ENCODE measurements at regions not wholly inside any gene's neighbourhood (a gene's known extent, or its start where the extent isn't known, plus 50 kb on each side); places are given as distances from the start of the nearest gene placed in this dataset.

DNA sequence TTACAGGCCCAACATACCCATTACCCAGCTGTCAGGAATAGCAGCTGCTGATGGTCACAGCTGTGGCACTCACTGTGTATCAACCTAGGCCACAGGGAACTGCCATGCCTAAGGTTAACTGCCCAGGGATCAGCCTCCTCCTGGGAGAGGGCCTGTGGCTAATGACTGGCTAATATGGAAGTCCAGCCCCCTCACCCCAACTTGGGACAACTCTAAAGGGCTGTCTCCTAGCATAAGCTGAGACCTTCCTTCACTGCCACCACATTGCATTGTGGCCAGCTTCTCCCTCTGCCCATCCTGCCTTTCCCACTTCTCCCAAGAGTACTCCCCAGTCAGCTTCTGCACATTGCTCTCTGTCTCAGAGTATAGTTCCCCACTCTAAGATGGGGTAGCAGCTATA lies 316.5 kb downstream of the SMAD2 start:
- POLR2A ChIA-PET, result no interaction called here
- H3K27me3 ChIP-seq (ENCODE audit: control insufficient read depth in 2 of 2, insufficient read depth in 2 of 2, low read length in 2 of 2), result no peaks in the 10 kb centered on the region
- H3K4me3 ChIP-seq (replicated peaks in 1 of 3; ENCODE audit: insufficient read depth in 1 of 3, low read depth in 1 of 3, low read length in 3 of 3), result no peak overlapping the region
- no peak overlapping the region for H3K9ac ChIP-seq (replicated peaks; ENCODE audit: extremely low read depth, insufficient read depth, low read length)
- TF ChIP-seq, protein P1, sequence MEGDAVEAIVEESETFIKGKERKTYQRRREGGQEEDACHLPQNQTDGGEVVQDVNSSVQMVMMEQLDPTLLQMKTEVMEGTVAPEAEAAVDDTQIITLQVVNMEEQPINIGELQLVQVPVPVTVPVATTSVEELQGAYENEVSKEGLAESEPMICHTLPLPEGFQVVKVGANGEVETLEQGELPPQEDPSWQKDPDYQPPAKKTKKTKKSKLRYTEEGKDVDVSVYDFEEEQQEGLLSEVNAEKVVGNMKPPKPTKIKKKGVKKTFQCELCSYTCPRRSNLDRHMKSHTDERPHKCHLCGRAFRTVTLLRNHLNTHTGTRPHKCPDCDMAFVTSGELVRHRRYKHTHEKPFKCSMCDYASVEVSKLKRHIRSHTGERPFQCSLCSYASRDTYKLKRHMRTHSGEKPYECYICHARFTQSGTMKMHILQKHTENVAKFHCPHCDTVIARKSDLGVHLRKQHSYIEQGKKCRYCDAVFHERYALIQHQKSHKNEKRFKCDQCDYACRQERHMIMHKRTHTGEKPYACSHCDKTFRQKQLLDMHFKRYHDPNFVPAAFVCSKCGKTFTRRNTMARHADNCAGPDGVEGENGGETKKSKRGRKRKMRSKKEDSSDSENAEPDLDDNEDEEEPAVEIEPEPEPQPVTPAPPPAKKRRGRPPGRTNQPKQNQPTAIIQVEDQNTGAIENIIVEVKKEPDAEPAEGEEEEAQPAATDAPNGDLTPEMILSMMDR (IDR thresholded peaks at IDR 0.05; ENCODE audit: extremely low read depth in 1 of 2, insufficient read depth in 1 of 2, low read depth in 1 of 2, low read length in 2 of 2), result no peak
- no peak for TF ChIP-seq POLR2A (IDR thresholded peaks at IDR 0.05; ENCODE audit: low read depth, low read length)
- TF ChIP-seq GATA2 (IDR thresholded peaks at IDR 0.05; ENCODE audit: insufficient read depth, insufficient read length, low read depth, low read length), result no peak
- TF ChIP-seq FOS (IDR thresholded peaks at IDR 0.05; ENCODE audit: borderline replicate concordance, insufficient read depth, low read length), result no peak
- TF ChIP-seq, protein P2, sequence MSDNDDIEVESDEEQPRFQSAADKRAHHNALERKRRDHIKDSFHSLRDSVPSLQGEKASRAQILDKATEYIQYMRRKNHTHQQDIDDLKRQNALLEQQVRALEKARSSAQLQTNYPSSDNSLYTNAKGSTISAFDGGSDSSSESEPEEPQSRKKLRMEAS (IDR thresholded peaks at IDR 0.05; ENCODE audit: insufficient read depth, insufficient read length), result no peak
- TF ChIP-seq POLR2AphosphoS5 (IDR thresholded peaks at IDR 0.05; ENCODE audit: insufficient read depth, low read depth, low read length), result no peak
- no peak for TF ChIP-seq MYC (IDR thresholded peaks at IDR 0.05; ENCODE audit: low read depth, low read length)
- TF ChIP-seq EZH2 (IDR thresholded peaks at IDR 0.05; ENCODE audit: borderline replicate concordance, low read depth, low read length, severe bottlenecking), result no peak
- no peak for TF ChIP-seq JUN (IDR thresholded peaks at IDR 0.05; ENCODE audit: borderline replicate concordance, insufficient read depth, insufficient read length, low read depth)
- no peak overlapping the region for H2AFZ ChIP-seq (ENCODE audit: low read depth, low read length)
- H3K9me3 ChIP-seq (replicated peaks; ENCODE audit: control insufficient read depth, insufficient read depth, low read length), result no peaks in the 10 kb centered on the region
- no peaks in the 10 kb centered on the region for H4K20me1 ChIP-seq (replicated peaks; ENCODE audit: control insufficient read depth, extremely low read depth, insufficient read depth, low read length)
- H3K4me2 ChIP-seq (ENCODE audit: insufficient read depth, low read length), result no peak overlapping the region
- no peaks in the 10 kb centered on the region for H3K4me1 ChIP-seq (ENCODE audit: control insufficient read depth, extremely low read depth, insufficient read depth, low read length)
- no peak for DNase-seq (ENCODE audit: low read depth, low spot score)
- H3K36me3 ChIP-seq (ENCODE audit: control insufficient read depth in 2 of 2, extremely low read depth in 1 of 2, insufficient read depth in 2 of 2, low read length in 2 of 2), result no peaks in the 10 kb centered on the region
- FAIRE-seq, result no peak
- no TSS peak for BruUV-seq (replicated peaks)
- H3K79me2 ChIP-seq (ENCODE audit: control insufficient read depth, insufficient read depth, low read length), result no peaks in the 10 kb centered on the region
- no peaks in the 10 kb centered on the region for H3K9me1 ChIP-seq (replicated peaks; ENCODE audit: control insufficient read depth, extremely low read depth, insufficient read depth, low read length)
- CTCF ChIA-PET, result no interaction called here
- no peak overlapping the region for H3K27ac ChIP-seq (ENCODE audit: insufficient read depth, low read depth, low read length)
- dilution Hi-C loops (cut with MboI; ENCODE audit: extremely low pct_ligation_motif_present, low sequenced_read_pairs), result no loop called here
- intact Hi-C loops (cut with micrococcal nuclease), result no loop called here
